Activated CD4-positive, alpha-beta memory T cell treated with anti-CD3 and anti-CD28 coated beads for 36 hours (primary cell): ENCODE measurements at regions not wholly inside any gene's neighbourhood (a gene's known extent, or its start where the extent isn't known, plus 50 kb on each side); places are given as distances from the start of the nearest gene placed in this dataset.
A peak's percentile ranks its signal among the peaks of the same experiment; 100 is the strongest.

Experiments used
- CTCF ChIA-PET: fragments of 350-600 bp; sonication (Branson Sonifier 250); formaldehyde crosslinking; loops from one replicate; lab custom pipeline; 2021; ENCODE audit warnings: antibody characterized with exemption, inconsistent platforms; lab: Charles Lee
- POLR2A ChIA-PET: fragments of 350-600 bp; sonication (Branson Sonifier 250); formaldehyde crosslinking; loops from one replicate; lab custom pipeline; 2021; ENCODE audit warnings: antibody characterized with exemption; lab: Charles Lee
- DNase-seq: peaks from one replicate; pipeline ENCODE4 v3.0.0-alpha.2; 2020
- H3K27ac Mint-ChIP-seq: one replicate; pipeline ENCODE4 v1.8.0; 2021; ENCODE audit warnings: mixed read lengths
- H3K27me3 Mint-ChIP-seq: one replicate; pipeline ENCODE4 v1.8.0; 2021; ENCODE audit warnings: mixed read lengths
- H3K36me3 Mint-ChIP-seq: one replicate; pipeline ENCODE4 v1.8.0; 2021; ENCODE audit warnings: mixed read lengths
- H3K4me1 Mint-ChIP-seq: one replicate; pipeline ENCODE4 v1.8.0; 2021; ENCODE audit warnings: low read depth, mixed read lengths
- H3K4me3 Mint-ChIP-seq: one replicate; pipeline ENCODE4 v1.8.0; 2021; ENCODE audit warnings: mild to moderate bottlenecking, mixed read lengths
- H3K9me3 Mint-ChIP-seq: one replicate; pipeline ENCODE4 v1.8.0; 2021; ENCODE audit warnings: mixed read lengths
- intact Hi-C: fragments of 100-400 bp; cut with micrococcal nuclease; formaldehyde crosslinking; loops from one replicate; pipeline ENCODE4 v1.15.1; 2023

DNA sequence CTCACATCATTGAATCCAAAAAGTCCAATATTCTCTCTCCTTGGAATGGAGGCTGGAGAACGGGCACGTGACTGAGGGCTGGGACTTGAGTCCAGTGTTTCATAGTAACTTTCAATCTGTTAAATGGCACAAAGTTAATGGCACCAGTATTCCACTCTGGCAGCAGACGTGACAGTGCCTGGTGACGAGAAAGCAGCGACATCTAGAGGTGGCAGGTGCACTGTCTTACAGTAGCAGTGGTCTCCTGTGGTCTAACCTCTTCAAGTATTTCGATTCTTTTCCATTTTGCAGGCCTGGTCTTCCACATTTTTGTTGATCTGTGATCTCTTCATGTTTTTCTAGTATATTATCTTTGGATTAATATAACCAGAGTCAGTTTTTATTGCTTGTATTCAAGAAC is 107.1 kb downstream of the OXSM start:
- intact Hi-C loops, result no loop called here
- Mint-ChIP-seq H3K27ac (no peak overlapping the region), H3K9me3 (no peaks in the 10 kb centered on the region), H3K4me1 (peaks cover 13% of the 10 kb centered on the region), H3K27me3 (no peaks in the 10 kb centered on the region), H3K4me3 (no peak overlapping the region), H3K36me3 (no peaks in the 10 kb centered on the region)
- DNase-seq, result no peak
- ChIA-PET CTCF (no interaction called here), POLR2A (no interaction called here)

DNA sequence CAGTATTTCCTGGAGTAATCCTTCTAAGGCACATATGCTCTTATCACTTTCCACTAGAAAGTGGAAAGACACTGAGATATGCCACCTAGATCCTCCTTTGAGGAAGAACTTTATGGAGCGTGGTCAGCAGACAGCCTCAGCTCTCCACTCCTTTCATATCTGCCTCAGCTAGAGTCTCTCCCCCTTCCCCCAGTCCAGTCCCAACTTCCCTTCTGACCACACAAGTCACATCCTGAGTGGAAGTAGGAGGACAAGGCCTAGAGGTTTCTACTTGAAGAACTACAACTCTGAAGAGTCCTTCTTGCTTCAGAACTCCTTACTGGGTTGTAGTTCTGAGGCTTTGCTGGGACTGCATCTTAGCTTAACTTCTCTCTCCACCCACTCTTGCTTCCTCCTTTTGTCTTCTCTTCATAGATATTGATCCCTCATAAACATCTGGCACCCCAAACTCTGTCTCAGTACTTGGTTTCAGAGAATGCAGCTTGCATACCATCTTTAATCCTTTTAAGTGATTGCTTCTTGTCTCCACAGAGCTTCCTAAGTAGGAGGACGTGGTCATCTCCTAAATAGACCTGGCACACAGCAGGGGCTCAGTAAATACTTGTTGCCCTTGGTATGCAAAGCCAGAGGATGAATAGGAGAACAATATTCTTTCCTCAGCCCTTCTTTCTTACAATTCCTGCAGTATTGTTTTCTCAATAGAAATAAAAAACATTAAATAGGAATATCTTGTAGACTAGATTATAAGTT is 109.6 kb downstream of the OXSM start:
- Mint-ChIP-seq H3K27me3 (no peaks in the 10 kb centered on the region), H3K36me3 (no peaks in the 10 kb centered on the region), H3K27ac (no peak overlapping the region), H3K9me3 (no peaks in the 10 kb centered on the region), H3K4me1 (peaks cover 17% of the 10 kb centered on the region), H3K4me3 (no peak overlapping the region)
- ChIA-PET POLR2A (no interaction called here), CTCF (no interaction called here)
- intact Hi-C loops, result no loop called here
- no peak for DNase-seq

DNA sequence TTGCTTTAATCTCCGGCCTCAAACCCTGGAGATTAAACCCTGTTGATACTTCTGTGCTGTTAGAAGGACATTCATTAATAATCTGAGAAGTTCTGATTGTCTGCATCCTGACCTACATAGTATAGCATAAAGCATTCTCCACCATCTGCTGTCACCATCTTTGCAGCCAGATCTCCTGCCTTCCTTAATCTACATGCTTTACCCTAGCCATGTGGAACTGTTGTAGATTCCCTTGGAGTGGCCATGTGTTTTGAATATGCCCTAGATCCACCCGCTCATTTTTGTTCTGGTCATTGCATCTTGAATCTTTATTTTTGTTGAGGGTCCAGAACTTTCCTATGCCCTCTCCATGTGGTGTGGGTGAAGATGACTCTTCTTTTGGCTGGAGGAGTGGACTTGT is 110.3 kb downstream of the OXSM start:
- intact Hi-C loops, result no loop called here
- no peaks in the 10 kb centered on the region for H3K27me3 Mint-ChIP-seq
- peaks cover 17% of the 10 kb centered on the region for H3K4me1 Mint-ChIP-seq
- DNase-seq, result no peak
- CTCF ChIA-PET, result interaction anchor here (1.3 kb wide), 1 partner anchor 11 kb away, joined by 3 read pairs; no protein-coding TSS in a partner anchor
- no peak overlapping the region for H3K4me3 Mint-ChIP-seq
- POLR2A ChIA-PET, result no interaction called here
- H3K9me3 Mint-ChIP-seq, result no peaks in the 10 kb centered on the region
- H3K36me3 Mint-ChIP-seq, result no peaks in the 10 kb centered on the region
- no peak overlapping the region for H3K27ac Mint-ChIP-seq

DNA sequence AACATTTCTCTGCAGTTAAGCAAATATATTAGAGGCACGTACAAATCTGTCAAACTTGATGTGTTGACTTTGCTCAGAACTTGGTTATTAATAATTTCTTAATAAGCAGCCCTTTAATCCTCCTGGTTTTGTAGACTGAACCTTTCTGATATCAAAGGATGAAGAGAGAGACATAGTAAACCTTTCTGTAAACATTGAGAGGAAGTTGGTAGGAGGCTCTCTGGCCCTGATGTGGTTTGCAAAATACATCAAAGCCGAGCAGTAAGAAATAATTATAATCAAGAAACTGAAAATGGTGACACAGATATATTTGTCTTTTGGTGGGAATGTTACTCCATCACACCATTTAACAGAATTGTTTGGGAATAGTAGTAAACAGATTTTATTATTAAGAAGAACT is 111.9 kb downstream of the OXSM start:
- Mint-ChIP-seq H3K4me1 (peaks cover 17% of the 10 kb centered on the region), H3K9me3 (no peaks in the 10 kb centered on the region), H3K4me3 (no peak overlapping the region), H3K27me3 (no peaks in the 10 kb centered on the region), H3K27ac (no peak overlapping the region), H3K36me3 (no peaks in the 10 kb centered on the region)
- ChIA-PET CTCF (no interaction called here), POLR2A (no interaction called here)
- DNase-seq, result no peak
- intact Hi-C loops, result no loop called here

DNA sequence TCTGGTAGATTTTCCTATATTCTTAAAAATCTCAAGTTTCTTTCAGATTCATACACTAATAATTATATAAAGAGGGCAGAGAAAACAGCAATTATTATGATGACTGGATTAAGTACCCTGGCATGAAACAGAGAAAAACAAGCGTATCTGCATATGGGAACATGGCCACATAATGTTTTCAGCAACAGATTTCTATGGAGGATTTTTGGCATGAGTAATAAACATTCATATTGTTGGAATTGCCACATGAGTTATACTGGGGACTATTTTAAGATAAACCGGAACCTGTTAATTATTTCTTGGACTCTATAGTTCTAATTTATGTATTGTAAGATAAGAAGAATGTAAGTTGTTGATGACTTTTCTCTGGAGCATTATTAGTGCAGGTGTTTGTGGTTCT is 112.7 kb downstream of the OXSM start:
- Mint-ChIP-seq H3K36me3 (no peaks in the 10 kb centered on the region), H3K27ac (no peak overlapping the region), H3K27me3 (no peaks in the 10 kb centered on the region), H3K4me1 (peaks cover 17% of the 10 kb centered on the region), H3K9me3 (no peaks in the 10 kb centered on the region), H3K4me3 (no peak overlapping the region)
- ChIA-PET CTCF (no interaction called here), POLR2A (no interaction called here)
- intact Hi-C loops, result no loop called here
- DNase-seq, result no peak

DNA sequence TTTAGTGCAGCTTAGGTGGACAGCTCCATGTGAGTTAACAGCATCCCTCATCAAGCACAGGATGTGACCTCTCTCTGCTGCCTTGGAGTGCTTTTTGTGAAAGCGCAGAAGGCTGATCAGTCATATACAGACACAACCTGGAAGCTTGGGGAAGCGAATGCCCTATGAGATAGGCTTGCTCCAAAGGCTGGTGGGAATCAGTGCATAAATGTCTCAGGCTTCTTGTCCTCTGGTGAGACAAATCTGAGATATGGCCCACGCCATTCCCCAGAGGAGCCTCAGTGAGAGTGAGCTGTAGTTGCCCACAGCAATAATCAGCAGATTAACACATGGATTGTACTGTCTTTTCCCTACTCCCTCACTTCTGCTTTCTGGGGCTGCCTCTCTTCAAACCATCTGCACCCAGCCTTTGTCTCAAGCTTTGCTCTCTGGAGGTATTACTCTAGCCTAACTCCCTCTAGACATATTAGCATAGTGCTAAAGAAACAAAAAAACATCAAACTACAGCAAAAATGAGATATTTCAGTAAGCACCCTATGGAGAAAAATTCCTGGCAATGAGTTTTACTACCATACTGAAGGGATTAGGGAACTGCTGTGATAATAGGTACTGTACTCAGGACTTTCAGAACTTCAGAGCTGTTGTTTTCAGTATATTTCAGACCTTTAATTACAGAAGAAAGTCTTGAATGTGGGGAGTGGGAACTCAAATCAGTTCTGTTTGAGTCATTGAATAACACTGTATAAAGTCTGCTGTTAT is 113.7 kb downstream of the OXSM start:
- DNase-seq, result no peak
- CTCF ChIA-PET, result no interaction called here
- Mint-ChIP-seq H3K36me3 (no peaks in the 10 kb centered on the region), H3K27ac (no peak overlapping the region), H3K9me3 (no peaks in the 10 kb centered on the region), H3K4me3 (no peak overlapping the region), H3K27me3 (no peaks in the 10 kb centered on the region), H3K4me1 (peaks cover 17% of the 10 kb centered on the region)
- POLR2A ChIA-PET, result interaction anchor here (0.7 kb wide), 1 partner anchor 19 kb away, joined by 3 read pairs; no protein-coding TSS in a partner anchor
- intact Hi-C loops, result no loop called here

DNA sequence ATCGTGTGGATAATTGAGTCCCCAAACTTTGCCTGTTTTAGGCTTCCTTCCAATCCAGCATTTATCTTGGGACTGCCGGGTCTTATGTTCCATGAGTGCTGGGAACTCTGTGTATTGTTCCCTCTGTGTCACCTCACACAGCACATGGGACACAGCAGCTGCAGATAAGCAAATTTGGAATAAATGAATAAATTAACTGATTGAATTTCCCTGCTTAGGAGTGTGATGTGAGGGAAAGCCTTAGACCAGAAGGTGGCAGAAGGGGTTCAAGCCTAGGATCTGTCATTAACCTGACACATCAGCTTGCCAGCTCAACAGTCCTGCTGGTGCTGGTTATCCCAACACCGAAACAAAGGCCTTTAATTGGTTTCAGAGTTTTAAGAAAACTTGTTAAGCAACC is 114.3 kb downstream of the OXSM start:
- ChIA-PET POLR2A (interaction anchor here (0.7 kb wide), 1 partner anchor 20 kb away, joined by 3 read pairs; no protein-coding TSS in a partner anchor), CTCF (no interaction called here)
- peaks cover 17% of the 10 kb centered on the region for H3K4me1 Mint-ChIP-seq
- DNase-seq, result no peak
- no peaks in the 10 kb centered on the region for H3K36me3 Mint-ChIP-seq
- no peak overlapping the region for H3K4me3 Mint-ChIP-seq
- H3K27me3 Mint-ChIP-seq, result no peaks in the 10 kb centered on the region
- no peaks in the 10 kb centered on the region for H3K9me3 Mint-ChIP-seq
- intact Hi-C loops, result no loop called here
- no peak overlapping the region for H3K27ac Mint-ChIP-seq

DNA sequence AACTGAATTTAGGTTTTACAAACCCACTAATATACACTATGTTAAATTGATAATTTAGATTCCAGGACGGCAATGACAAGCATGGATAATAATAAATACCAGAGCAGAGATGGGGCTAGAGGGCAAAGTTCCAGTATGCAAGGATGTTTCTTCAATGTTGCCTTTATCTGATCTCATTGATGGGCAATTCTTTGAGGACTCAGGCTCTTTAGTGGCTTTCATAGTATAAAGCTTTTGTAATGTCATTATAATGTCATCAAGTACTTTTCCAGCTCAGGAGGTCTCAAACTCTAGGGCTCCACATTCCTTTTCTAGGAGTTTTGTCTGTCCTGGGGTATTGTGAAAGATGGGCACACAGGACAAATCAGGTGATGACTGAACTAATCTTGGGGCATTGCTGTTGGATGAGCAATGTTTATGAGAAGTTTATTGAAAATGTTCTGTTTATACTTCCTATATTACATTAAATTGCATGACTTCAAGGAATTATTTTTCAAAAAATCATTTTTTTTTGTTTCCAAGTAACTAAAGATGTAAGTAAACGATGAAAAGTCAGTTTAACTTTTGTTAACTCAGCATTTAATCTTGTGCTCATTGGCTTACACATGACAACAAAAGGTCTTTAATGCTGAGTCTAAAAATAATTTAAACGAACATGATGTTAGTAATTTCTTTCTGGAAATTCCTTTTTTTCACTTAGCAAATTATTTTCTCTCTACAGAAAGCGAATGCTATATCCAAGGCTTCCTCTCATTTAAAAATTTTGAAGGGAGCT is 116.4 kb downstream of the OXSM start:
- DNase-seq, result no peak
- no peaks in the 10 kb centered on the region for H3K9me3 Mint-ChIP-seq
- POLR2A ChIA-PET, result no interaction called here
- peaks cover 15% of the 10 kb centered on the region for H3K4me1 Mint-ChIP-seq
- H3K27ac Mint-ChIP-seq, result no peak overlapping the region
- CTCF ChIA-PET, result interaction anchor here (0.9 kb wide), 1 partner anchor 1973 kb away, joined by 3 read pairs; no protein-coding TSS in a partner anchor
- intact Hi-C loops, result no loop called here
- no peak overlapping the region for H3K4me3 Mint-ChIP-seq
- no peaks in the 10 kb centered on the region for H3K27me3 Mint-ChIP-seq
- no peaks in the 10 kb centered on the region for H3K36me3 Mint-ChIP-seq

DNA sequence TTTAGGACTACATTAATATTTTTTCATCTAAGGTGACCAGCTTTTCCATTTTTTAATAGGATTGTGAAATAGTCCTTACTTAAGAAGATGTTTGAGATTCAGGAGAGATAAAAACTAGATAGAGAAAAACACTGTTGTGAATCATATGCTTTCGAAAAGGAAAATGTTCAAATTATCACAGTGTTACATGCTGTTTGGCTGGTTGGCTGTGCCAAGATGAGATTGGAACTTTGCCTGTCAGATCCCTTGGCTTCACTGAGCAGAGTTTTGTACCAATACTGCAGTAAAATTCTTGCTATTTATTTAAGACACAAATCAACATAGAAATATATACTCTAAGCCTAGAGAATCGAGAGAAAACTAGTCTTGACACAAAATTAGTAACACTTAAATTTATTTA is 117.2 kb downstream of the OXSM start:
- CTCF ChIA-PET, result no interaction called here
- no peak for DNase-seq
- intact Hi-C loops, result no loop called here
- Mint-ChIP-seq H3K36me3 (no peaks in the 10 kb centered on the region), H3K4me3 (no peak overlapping the region), H3K27ac (no peak overlapping the region), H3K4me1 (peaks cover 15% of the 10 kb centered on the region), H3K27me3 (no peaks in the 10 kb centered on the region), H3K9me3 (no peaks in the 10 kb centered on the region)
- POLR2A ChIA-PET, result no interaction called here

DNA sequence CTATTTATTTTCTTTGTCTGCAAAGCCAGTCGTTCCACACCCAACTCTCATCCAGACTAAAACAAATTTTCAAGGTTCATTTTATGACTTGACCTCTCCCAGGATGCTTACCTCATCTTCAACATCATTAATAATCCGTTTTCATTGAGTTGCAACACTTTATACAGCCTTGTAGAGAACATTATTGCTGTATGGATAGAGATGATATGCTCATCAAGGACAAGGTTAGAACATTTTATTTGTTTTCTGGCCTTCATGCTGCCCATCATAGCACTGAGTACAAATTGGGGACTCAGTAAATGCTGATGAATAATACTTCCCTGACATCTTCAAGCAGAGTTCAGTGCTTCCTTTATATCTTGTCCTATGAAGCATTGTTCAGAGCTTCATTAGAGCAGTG is 120.2 kb downstream of the OXSM start:
- intact Hi-C loops, result loop anchor here (1.0 kb wide), 1 partner anchor 262 kb away; no protein-coding TSS in a partner anchor
- Mint-ChIP-seq H3K4me1 (peaks cover 13% of the 10 kb centered on the region), H3K4me3 (no peak overlapping the region), H3K27ac (no peak overlapping the region), H3K9me3 (no peaks in the 10 kb centered on the region), H3K27me3 (no peaks in the 10 kb centered on the region), H3K36me3 (no peaks in the 10 kb centered on the region)
- POLR2A ChIA-PET, result no interaction called here
- CTCF ChIA-PET, result no interaction called here
- no peak for DNase-seq

DNA sequence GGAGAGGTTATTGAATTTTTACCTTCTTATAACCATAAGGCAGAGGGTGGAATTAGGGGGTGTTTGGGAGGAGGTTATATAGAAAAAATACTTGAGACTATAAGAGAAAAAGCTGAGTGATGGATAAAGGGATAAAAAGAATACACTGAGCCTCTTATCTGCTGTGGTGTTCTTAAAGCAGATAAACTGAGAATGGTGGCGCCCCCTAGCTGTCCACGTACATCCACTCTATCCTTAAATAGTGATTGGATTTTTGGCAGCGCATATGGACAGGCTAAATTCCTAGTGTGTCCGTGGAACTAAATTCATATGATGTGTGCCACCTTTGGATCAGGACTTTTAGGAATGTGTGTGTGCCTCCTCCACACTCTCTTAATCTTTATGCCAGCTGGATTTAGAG is 121.1 kb downstream of the OXSM start:
- intact Hi-C loops, result loop anchor here (1.0 kb wide), 1 partner anchor 263 kb away; no protein-coding TSS in a partner anchor
- Mint-ChIP-seq H3K36me3 (no peaks in the 10 kb centered on the region), H3K27me3 (no peaks in the 10 kb centered on the region), H3K4me3 (no peak overlapping the region), H3K9me3 (no peaks in the 10 kb centered on the region), H3K4me1 (peaks cover 13% of the 10 kb centered on the region), H3K27ac (no peak overlapping the region)
- ChIA-PET CTCF (interaction anchor here (0.7 to 1.6 kb wide), 4 partner anchors 9 to 263 kb away, joined by 3 to 10 read pairs (median 3); no protein-coding TSS in a partner anchor), POLR2A (no interaction called here)
- peak; percentile 61 for DNase-seq
